Mammary epithelial cell (primary cell): ENCODE measurements at regions not wholly inside any gene's neighbourhood (a gene's known extent, or its start where the extent isn't known, plus 50 kb on each side); places are given as distances from the start of the nearest gene placed in this dataset.

Source experiments
- CTCF ChIP-seq, 2 donors: IDR thresholded peaks in 1 of 2; conservative IDR thresholded peaks in 1 of 2; 2 replicates each; pipeline ENCODE4 v1.5.1; 2011 to 2012; ENCODE audit warnings: inconsistent platforms in 2 of 2, low read length in 2 of 2, mild to moderate bottlenecking in 2 of 2, control low read depth in 1 of 2, low read depth in 1 of 2; ENCODE audit not compliant: insufficient read depth in 1 of 2; ENCODE audit errors: extremely low read depth in 1 of 2
- EZH2 ChIP-seq: IDR thresholded peaks from 2 replicates; pipeline ENCODE4 v1.6.1; 2012; ENCODE audit warnings: low read length, inconsistent platforms, borderline replicate concordance

- TF ChIP-seq CTCF (conservative IDR thresholded peaks at IDR 0.05 in 1 of 2, IDR thresholded peaks at IDR 0.05 in 1 of 2; ENCODE audit: extremely low read depth in 1 of 2, insufficient read depth in 1 of 2, low read depth in 1 of 2, low read length in 2 of 2) (no peak), EZH2 (no peak)
These were observed 180.9 kb downstream of the FAM170A start for GRCh38 chr5:119810217-119810616.
